ENCODE measurements at regions not wholly inside any gene's neighbourhood (a gene's known extent, or its start where the extent isn't known, plus 50 kb on each side); places are given as distances from the start of the nearest gene placed in this dataset.

DNA sequence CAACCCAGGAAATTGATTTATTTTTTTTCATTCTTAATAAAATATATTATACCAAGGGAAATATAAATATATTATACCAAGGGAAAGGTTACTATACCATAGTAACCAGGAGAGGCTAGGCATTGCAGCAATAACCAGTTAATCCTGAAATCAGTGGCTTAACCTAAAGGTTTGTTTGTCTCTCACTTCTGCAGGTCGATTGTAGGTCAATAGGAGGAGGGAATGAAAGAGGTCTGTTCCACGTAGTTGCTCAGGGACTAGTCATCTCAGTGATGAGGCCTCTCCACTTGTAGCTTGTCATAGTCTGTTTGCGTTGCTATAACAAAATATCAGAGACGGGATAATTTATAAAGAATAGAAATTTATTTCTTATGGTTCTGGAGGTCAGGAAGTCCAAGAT lies 168.0 kb downstream of the GJA1 start:
- no peak overlapping the region for H3K27ac ChIP-seq
- TF ChIP-seq, protein P1, sequence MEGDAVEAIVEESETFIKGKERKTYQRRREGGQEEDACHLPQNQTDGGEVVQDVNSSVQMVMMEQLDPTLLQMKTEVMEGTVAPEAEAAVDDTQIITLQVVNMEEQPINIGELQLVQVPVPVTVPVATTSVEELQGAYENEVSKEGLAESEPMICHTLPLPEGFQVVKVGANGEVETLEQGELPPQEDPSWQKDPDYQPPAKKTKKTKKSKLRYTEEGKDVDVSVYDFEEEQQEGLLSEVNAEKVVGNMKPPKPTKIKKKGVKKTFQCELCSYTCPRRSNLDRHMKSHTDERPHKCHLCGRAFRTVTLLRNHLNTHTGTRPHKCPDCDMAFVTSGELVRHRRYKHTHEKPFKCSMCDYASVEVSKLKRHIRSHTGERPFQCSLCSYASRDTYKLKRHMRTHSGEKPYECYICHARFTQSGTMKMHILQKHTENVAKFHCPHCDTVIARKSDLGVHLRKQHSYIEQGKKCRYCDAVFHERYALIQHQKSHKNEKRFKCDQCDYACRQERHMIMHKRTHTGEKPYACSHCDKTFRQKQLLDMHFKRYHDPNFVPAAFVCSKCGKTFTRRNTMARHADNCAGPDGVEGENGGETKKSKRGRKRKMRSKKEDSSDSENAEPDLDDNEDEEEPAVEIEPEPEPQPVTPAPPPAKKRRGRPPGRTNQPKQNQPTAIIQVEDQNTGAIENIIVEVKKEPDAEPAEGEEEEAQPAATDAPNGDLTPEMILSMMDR (IDR thresholded peaks at IDR 0.05), result no peak
- no peak for TF ChIP-seq ZFX (IDR thresholded peaks at IDR 0.05; ENCODE audit: borderline replicate concordance)

DNA sequence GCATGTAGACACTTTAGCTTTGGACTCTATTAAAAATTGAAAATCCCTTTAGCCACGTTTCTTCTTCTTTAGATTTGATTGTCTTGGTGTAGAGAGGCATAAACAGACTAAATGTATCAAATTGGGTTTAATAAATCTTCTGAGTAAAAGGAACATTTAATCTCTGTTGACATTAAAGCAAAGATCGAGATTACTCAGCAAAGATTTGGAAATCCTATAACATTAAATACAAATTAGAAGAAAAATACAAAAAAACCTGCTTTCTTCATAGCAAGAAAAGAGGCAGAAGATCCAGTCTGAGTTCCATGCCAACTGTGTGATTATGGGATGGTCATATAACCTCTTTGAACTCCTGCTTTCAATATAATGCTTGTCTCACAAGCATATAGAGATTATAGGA lies 172.3 kb downstream of the GJA1 start:
- no peak overlapping the region for H3K27ac ChIP-seq
- TF ChIP-seq ZFX (IDR thresholded peaks at IDR 0.05; ENCODE audit: borderline replicate concordance), result no peak
- TF ChIP-seq, protein P1 (IDR thresholded peaks at IDR 0.05), result no peak

DNA sequence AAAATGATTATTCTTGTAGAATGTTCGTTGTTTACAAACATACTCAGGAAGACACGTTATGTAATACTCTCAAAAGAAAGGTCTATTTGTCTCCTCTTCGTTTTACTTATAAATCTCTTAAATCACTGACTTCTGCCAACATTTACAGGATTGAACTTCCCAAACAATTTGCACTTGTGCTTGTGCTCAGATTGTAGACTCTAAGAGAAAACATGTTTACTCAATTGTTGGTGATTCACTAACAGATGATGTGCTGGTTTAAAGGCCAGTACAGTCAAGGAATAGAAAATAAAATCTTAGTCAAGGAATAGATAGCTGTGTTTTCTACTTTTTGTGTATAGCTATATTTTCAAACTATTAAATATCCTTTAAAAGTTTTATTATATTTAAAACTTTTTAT lies 172.8 kb downstream of the GJA1 start:
- H3K27ac ChIP-seq, result no peak overlapping the region
- TF ChIP-seq ZFX (IDR thresholded peaks at IDR 0.05; ENCODE audit: borderline replicate concordance), result no peak
- TF ChIP-seq, protein P1 (IDR thresholded peaks at IDR 0.05), result no peak

DNA sequence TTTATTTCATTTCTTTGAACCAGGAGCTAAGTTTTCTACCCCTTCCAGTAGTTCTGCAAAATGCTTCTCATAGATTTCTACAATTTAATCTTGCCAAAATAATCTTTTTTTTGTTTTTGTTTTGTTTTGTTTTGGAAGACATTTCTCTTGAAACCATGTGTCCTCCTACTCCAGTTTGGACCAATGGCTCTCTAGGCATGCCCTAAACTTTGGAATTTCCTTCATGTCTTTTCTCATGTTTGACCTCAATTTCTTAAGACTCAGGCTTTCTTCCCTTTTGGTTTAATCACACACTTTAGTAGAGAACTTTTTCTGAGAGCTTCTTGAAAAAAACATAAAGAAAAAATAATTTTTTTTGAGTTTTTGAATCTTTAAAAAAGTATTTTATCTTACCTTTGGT lies 173.8 kb downstream of the GJA1 start:
- no peak for TF ChIP-seq ZFX (IDR thresholded peaks at IDR 0.05; ENCODE audit: borderline replicate concordance)
- TF ChIP-seq, protein P1 (IDR thresholded peaks at IDR 0.05), result no peak
- H3K27ac ChIP-seq, result no peak overlapping the region

DNA sequence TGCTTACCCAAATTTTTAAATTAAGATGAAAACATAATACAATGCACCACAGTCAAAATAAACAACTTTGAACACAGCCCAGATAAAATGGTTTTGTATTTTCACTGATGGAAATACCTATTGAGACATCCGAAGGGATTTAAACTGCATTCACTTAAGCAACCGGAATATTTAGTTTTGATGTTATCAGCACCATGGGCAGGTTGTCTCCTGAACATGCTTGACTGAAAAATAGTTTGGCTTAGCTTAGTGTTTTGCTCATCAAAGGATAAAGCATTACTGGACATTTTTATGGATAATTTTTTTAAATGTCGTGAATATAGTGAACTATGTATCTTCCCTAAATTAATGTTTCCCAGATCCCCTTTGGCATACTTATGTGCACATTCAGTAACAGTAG lies 177.5 kb downstream of the GJA1 start:
- no peak for TF ChIP-seq ZFX (IDR thresholded peaks at IDR 0.05; ENCODE audit: borderline replicate concordance)
- TF ChIP-seq, protein P1 (IDR thresholded peaks at IDR 0.05), result no peak

DNA sequence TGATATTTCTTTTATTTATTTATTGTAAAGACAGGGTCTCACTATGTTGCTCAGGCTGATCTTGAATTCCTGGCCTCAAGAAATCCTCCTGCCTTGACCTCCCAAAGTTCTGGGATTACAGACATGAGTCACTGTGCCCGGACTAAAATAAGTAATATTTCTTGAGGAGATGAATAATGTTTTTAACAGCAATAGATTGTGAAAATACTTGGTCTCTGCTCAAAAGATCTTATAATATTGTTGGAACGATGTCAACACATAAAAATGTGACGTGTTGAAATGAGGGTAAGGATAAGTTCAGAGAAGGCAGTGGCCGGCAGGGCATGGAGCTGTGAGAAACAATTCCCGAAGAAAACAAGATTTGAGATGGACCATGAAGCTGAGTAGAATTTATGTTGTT lies 178.7 kb downstream of the GJA1 start:
- H3K27ac ChIP-seq, result no peak overlapping the region
- no peak for TF ChIP-seq ZFX (IDR thresholded peaks at IDR 0.05; ENCODE audit: borderline replicate concordance)
- TF ChIP-seq, protein P1 (IDR thresholded peaks at IDR 0.05), result no peak

More for the DNA sequence above, 177.5 kb downstream of the GJA1 start:
- H3K27ac ChIP-seq, result no peak overlapping the region

DNA sequence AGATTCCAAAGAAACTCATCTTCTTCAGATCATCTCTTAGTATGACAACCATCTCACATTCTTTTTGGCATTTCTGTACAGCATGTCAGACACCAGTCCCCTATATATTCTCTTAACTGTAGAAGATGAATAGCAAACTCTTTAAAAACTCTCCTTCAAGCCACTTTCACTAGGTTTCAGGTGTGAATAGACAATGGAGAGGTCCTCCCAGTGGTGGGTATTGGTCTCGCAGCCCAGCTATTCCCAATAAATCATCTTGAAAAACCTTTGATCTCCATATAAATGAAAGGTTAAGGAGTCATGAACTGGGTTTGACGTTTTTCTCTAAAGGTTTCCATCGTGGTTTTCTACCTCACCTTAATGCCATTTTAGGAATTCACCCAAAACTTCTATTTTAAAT lies 180.0 kb downstream of the GJA1 start:
- no peak overlapping the region for H3K27ac ChIP-seq
- TF ChIP-seq ZFX (IDR thresholded peaks at IDR 0.05; ENCODE audit: borderline replicate concordance), result no peak
- TF ChIP-seq, protein P1 (IDR thresholded peaks at IDR 0.05), result peak; percentile 21
